Posterior vena cava (tissue), 2 donors: ENCODE measurements at regions not wholly inside any gene's neighbourhood (a gene's known extent, or its start where the extent isn't known, plus 50 kb on each side); places are given as distances from the start of the nearest gene placed in this dataset.
"Not testable (repeated sequence)": the region's sequence is repeated elsewhere in the genome, so short reads cannot be mapped to it uniquely, and the experiment has no call there.

Experiments used
- DNase-seq: peaks from one replicate; pipeline ENCODE4 v3.0.0-alpha.2; 2020; ENCODE audit warnings: low spot score
- intact Hi-C, 2 donors: fragments of 100-400 bp; cut with DNase I; formaldehyde crosslinking; loops; one replicate each; pipeline versions ENCODE4 v1.14.1 to v1.14.2; 2022 to 2023
- donor health status: DM: yes; HTN: yes; CAD: no.
- donor health status: DM: yes; HTN: yes; CAD: no.

DNA sequence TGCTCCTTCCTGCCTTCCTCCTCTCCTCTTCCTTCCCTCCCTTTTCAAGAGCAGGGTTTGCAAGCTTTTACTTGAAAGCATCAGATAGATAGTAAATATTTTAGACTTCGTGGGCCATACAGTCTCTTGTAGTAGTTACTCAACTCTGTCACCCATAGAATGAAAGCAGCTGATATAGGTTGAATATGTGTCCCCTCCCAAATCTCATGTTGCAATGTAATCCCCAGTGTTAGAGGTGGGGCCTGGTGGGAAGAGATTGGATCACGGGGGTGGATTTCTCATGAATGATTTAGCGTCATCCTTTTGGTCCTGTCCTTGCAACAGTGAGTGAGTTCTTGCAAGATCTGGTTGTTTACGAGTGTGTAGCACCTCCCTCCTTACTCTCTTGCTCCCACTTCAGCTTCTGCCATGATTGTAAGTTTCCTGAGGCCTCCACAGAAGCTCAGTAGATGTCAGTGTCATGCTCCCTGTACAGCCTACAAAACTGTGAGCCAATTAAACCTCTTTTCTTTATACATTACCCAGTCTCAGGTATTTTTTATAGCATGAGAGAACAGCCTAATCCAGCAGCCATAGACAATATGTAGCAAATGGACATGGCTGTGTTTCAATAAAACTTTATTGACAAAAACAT is 124.7 kb downstream of the ART5 start:
- DNase-seq, intact Hi-C loops: not testable (repeated sequence)

DNA sequence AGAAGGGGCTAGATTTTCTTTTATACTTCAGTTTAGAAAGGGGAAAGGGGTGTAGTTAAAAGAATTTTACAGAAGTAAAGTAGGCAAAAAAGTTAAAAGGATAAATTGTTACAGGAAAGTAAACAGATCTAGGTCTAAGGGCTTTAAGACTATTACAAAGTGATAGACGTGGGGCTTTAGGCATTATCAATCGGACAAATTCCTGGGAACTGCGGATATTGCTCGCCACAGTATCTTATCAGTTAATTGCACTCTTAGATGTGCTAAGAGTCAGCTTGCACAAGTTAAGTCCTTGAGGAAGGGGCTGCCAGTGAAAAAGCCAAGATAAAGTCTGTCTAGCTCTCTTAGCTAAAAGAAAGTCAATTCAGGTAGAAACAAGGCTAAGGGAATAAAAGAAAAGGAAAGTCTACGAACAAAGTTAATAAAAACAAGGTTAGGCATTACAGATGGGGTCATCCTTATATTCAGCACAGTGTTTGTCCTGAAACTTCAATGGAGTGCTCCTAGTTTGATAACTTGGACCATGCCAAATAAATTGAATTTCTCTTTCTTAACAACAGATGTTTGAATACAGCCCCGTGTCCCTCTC is 125.4 kb downstream of the ART5 start:
- DNase-seq, intact Hi-C loops: not testable (repeated sequence)

DNA sequence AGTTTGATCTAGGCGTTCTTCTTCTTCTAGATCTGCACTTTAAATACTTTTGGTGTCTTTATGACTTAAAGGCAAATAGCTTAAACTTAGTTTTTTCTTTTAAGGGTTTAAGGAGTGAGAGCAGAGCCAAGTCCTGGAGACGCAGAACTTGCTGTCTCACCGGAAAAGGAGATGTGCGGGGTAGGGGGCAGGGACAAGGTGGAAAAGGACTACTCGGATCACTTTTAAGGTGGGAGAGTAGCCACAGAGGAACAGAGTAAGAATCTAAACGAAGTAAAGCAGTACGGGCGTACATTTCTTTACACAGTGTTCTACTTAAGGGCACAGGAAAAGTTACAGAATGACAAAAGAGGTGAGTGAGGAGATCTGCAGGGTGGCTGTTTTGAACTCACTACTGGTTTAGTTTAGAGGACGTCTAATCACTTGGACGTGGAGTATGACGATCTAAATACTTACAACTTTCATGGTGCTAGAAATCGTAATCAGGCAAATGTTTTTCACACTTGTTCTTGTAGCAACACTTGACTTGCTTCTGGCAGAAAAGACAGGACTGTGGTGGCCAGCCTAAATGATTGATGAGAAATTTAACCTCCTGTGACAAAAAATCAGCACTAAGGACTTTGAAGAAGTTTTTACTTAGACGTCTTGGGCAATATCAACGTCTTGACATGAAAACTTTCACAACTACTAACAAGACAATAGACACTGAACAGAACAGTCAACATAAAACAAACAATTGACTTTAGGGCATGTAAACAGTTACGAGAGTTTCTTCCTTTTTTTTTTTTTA is 127.0 kb downstream of the ART5 start:
- DNase-seq, intact Hi-C loops: not testable (repeated sequence)

DNA sequence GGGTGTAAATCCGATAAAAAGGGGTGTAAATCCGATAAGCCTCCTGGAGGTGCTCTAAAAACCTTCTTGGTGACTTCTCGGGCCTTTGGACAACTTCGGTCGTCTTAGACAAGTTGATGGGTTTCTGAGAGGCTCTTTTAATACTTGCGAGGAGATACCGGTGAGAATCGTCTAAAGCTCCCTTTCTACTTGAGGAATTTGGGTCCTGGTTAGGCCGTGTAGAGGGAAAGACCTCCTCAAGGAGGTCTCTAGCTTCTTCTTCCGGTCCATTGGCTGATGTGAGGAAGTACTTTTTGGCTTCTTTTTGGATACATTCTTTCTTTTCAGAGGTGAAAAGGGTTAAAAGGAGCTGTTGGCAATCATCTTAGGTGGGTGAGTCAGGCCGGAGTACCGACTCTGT is 128.5 kb downstream of the ART5 start:
- DNase-seq, intact Hi-C loops: not testable (repeated sequence)

DNA sequence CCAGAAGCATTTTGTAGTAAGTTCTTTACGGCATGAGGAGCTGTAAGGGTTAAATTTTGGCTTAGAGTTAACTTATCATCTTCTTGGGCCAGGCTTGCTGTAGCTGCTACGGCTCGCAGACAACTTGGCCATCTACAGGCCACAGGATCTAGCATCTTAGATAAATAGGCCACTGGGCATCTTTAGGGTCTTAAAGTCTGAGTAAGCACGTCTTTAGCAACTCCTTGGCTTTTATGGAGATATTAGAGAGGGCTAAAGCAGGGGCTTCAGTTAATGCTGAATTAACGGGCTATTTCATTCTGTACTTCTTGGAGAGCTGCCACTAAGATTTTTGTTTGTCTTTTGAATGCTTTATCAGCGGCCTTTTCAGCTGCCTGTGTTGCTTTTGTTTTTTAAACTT is 129.0 kb downstream of the ART5 start:
- DNase-seq, intact Hi-C loops: not testable (repeated sequence)

DNA sequence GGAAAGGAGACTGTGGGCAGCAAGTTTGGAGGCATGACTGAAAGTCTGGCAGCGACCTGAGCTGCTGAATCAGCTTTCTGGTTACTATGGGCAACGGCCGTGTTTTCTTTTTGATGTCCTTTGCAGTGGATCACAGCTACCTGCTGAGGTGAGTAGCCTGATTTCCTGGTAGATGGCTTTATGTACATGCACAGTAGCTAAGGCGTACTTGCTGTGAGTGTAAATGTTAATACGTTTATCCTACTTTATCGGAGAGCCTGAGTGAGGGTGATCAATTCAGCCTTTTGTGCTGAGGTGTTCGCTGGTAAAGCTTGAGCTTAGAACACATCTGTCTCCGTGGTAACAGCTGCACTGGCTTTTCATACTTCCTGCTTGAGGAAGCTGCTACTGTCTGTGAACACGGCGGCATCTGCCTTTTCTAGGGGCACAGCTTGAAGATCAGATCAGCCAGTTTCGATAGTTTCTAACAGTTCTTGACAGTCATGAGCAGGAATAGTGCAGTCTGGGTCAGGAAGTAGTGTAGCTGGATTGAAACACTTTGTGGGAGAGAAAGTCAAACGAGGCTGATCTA is 129.6 kb downstream of the ART5 start:
- DNase-seq, intact Hi-C loops: not testable (repeated sequence)

DNA sequence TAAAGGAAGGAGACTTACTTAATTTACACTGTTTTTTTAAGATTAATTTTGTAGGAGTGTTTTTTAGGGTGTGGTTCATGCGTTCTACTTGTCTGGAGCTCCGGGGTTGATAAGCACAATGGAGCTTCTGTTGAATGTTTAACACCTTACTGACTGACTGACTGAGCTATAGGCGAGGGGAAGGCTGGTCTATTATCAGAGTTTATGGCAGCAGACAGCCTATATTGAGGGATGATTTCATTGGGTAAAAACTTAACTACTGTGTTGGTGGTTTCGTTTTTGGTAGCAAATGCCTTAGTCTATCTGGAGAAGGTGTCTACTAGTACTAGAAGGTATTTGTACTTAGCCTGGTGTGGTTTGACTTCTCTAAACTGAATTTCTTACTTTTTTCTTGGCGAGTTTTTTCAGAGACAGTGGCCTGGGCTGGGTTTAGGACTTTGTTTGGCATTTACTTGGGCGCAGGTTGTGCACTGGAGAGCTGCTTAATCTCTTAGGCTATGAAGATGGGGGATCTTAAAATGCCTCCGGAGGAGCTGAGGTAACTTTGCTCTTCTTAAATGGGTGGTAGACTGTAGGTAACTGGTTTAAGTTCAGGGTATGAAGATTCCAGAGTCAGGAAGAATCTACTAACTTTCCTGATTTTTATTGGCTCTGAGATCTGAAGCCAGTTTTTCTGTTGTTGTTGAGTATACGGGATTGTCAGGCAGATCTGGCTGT is 130.2 kb downstream of the ART5 start:
- DNase-seq, intact Hi-C loops: not testable (repeated sequence)

DNA sequence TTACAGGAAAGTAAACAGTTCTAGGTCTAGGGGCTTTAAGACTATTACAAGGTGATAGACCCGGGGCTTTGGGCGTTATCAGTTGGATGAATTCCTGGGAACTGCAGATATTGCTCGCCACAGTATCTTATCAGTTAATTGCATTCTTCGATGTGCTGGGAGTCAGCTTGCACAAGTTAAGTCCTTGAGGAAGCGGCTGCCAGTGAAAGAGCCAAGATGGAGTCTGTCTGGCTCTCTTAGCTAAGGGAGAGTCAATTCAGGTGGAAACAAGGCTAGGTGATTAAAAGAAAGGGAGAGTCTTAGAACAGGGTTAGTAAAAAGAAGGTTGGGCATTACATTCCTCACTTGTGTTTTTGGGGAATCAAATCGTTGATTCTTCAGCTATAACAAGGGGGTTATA is 130.6 kb upstream of the ZNF195 start:
- DNase-seq, intact Hi-C loops: not testable (repeated sequence)

DNA sequence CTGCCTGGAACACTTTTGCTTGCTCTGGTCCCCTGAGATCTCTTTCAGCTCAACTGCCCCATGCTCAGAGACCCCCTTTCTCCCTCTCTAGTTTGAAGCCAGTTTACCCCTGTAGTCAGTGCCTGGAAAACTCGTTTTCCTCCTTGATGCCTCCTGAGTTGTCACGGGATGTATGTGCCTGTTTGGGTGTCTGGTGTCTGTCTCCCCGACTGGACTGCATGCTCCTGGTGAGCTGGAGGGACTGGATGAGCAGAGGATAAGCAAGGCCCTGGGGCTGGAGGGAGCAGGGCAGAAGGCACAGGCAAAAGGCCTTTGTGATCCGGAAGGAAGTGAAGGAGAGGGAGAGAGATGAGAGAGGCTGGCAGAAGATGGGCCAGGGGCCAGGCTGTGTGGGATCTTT is 120.3 kb upstream of the ZNF195 start:
- DNase-seq, intact Hi-C loops: not testable (repeated sequence)

DNA sequence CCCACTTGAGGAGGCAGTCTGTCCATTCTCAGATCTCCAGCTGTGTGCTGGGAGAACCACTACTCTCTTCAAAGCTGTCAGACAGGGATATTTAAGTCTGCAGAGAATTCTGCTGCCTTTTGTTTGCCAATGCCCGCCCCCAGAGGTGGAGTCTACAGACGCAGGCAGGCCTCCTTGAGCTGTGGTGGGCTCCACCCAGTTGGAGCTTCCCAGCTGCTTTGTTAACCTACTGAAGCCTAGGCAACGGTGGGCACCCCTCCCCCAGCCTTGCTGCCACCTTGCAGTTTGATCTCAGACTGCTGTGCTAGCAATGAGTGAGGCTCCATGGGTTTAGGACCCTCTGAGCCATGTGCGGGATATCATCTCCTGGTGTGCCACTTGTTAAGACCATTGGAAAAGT is 119.4 kb upstream of the ZNF195 start:
- DNase-seq, intact Hi-C loops: not testable (repeated sequence)

DNA sequence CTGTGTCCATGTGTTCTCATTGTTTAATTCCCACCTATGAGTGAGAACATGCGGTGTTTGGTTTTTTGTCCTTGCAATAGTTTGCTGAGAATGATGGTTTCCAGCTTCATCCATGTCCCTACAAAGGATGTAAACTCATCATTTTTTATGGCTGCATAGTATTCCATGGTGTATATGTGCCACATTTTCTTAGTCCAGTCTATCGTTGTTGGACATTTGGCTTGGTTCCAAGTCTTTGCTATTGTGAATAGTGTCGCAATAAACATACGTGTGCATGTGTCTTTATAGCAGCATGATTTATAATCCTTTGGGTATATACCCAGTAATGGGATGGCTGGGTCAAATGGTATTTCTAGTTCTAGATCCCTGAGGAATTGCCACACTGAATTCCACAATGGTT is 114.2 kb upstream of the ZNF195 start:
- DNase-seq, intact Hi-C loops: not testable (repeated sequence)

DNA sequence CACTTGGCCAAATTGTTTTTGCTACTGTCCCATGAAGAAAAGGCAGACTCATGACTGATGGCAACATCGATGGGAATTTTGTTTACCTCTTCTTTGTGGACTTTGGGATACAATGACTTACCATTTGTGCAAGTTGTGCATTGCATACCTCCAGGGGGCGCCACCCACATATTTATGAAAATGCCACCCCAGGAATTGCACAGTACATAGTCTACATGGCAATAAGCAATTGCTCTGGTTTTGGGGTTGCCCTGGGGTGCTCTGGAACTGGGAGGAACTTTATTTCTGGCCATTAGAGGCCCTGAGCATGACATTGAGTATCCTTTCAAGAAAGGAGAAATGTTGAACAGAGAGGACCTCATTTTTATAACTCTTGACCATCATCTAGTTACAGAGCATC is 109.1 kb upstream of the ZNF195 start:
- intact Hi-C loops, DNase-seq: not testable (repeated sequence)

DNA sequence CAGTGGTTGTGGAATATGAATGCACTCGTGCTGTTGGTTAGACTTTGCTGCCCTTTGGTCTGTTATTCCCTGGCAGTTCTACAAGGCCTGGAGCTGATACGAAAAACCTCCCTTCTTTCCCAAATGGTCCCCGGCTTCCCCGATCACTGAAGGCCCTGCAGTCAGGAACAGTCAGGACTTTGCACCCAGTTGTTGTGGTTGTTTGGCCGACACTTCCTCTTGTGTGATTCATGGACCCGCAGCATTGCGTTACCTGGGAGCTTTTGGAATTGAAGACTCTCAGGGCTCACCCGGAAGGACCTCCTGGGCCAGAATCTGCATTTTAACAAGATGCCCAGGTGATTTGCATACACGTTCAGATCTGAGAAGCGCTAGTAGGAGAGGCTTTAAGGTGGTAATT is 106.8 kb upstream of the ZNF195 start:
- intact Hi-C loops = not testable (repeated sequence)

DNA sequence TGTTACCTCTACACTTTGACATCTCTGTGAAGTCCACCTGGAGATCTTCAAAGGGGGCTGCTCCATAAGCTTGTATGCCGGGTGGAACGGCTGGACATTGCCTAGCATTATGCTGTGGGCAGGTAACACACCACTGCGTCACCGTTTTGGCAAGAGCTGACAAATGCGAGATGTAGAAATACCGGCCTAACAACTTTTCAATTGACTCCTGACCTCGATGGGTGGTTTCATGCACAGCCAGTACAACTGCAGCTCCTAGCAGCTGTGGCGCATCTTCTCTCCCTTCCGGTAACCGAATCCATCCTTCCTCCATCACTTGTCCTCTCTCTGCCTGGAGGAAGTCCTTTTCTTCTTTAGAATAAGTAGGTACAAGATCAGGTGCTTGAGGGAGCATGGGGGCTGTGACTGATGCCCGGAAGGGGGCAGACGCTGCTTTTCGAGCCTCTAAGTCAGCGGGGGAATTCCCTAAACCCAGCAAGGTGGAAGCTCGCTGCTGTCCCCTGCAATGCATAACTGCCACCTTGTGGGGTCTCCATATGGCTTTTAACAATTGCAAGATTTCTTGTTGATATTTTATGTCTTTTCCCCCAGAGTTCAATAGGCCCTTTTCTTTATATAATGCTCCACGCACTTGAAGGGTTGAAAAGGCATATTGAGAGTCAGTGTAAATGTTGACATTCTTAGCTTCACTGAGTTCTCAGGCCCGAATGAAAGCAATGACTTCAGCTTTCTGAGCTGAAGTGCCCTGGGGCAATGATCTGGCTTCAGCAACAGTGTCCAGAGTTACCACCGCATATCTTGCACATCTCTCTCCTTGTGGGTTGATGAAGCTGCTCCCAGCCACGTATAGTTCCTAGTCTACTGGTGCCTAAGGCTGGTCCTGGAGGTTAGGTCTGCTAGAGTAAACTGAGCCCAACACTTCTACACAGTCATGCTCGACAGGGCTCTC is 98.3 kb upstream of the ZNF195 start:
- DNase-seq, intact Hi-C loops: not testable (repeated sequence)

More for the DNA sequence above, 106.8 kb upstream of the ZNF195 start:
- DNase-seq = not testable (repeated sequence)

DNA sequence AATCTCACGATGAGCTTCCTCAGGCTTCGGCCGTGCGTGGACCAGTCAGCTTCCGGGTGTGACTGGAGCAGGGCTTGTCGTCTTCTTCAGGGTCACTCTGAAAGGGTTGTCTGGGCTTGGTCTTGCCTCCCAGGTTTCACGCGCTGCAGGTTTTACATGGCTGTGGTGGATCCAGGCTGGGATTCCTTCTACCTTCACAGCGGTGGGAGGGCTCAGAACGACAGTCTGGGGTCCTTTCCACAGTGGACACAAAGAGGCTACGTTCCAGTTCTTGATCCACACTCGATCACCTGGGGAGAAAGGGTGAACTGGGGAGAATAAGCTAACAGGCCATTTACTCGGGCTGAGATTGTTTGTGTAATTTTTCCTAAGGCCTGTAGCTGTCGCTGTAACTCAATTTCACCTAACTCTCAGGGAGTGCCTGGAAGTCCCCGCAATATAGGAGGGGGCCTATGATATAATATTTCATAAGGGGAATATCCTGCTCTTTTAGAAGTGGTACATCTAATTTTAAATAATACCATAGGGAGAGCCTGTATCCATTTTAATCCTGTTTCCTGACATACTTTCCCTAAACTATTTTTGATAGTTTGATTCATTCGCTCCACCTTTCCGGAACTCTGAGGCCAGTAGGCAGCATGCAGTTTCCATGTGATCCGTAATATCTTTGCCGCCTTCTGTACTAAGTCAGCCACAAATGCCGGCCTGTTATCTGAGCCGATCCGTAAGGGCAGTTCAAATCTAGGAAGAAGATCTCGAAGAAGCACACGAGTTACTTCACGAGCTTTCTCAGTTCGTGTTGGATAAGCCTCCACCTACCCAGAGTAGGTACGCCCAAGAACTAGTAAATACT is 97.4 kb upstream of the ZNF195 start:
- DNase-seq, intact Hi-C loops: not testable (repeated sequence)

DNA sequence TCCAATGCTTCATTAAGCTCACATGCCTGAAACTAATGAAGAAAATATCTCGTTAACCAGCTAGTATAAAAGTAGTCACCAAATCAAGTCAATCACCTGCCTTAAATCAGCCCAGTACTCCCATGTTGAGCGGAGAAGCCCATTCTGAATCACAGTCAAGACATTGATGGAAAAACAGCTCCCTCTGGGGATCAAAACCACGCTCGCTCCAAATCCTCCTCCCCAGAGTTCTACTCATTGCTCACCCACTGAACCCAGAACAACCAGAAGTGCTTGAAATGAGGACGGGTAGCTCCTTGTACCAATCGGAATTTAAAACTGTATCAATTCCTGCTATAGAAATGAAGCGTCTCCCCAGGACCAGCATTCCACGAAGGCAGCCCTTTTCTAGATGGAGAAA is 90.0 kb upstream of the ZNF195 start:
- DNase-seq, intact Hi-C loops: not testable (repeated sequence)

DNA sequence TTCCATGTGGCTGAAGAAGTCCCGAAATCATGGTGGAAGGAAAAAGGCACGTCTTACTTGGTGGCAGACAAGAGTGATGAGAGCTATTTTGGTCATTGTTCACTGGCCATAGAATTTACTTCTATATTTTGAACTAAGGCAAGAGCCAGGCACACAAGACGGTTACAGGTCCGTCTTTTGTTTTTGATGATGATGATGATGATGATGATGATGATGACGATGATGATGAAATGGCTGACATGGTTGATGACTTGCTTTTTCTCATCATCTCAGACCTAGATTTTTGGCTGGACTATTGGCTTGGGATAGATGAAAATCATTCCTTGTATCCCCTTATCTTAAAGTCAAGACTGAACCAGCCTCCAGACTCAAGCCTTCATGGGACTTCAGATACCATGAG is 88.7 kb upstream of the ZNF195 start:
- intact Hi-C loops, DNase-seq: not testable (repeated sequence)
